Testis (tissue), 2 donors: ENCODE measurements at regions not wholly inside any gene's neighbourhood (a gene's known extent, or its start where the extent isn't known, plus 50 kb on each side); places are given as distances from the start of the nearest gene placed in this dataset.

Source experiments
- CTCF ChIP-seq, 3 experiments: fragments of 450-650 bp in 2 of 3; fragments of 200-600 bp in 1 of 3; sonication (generic) in 1 of 3; IDR thresholded peaks; one replicate each; pipeline ENCODE4 v1.5.1; 2016 to 2019; ENCODE audit warnings: antibody characterized with exemption in 3 of 3, mild to moderate bottlenecking in 2 of 3, moderate library complexity in 1 of 3
- POLR2A ChIP-seq: fragments of 450-650 bp; IDR thresholded peaks from one replicate; pipeline ENCODE4 v1.6.1; 2017; ENCODE audit warnings: antibody characterized with exemption, mild to moderate bottlenecking, moderate library complexity

DNA sequence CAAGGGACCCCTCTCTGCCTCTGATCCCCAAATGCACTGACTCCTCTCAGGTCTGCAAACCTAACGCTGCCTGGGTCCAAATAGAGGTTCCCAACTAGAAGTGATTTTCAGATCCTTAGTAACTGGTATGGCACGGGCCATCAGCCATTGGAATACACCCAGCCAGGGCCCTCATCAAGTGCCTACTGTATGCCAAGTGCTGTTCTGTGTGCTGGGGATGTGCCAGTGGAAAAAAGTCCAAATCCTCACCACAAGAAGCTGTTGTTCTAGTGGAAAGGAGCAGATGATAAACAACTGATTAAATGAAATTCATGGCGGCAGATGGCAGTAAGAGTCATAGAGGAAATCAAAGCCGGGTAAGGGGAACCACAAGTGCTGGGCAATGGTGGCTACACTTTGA, 57.2 kb upstream of the MED9 start:
- no peak for TF ChIP-seq POLR2A
- TF ChIP-seq CTCF (IDR thresholded peaks at IDR 0.05) = no peak
